ENCODE measurements at regions not wholly inside any gene's neighbourhood (a gene's known extent, or its start where the extent isn't known, plus 50 kb on each side); places are given as distances from the start of the nearest gene placed in this dataset.

GRCh38 chr16:65769776-65770438, 596.6 kb upstream of the CDH5 start:
- no peak for TF ChIP-seq CTCF (IDR thresholded peaks at IDR 0.05)
- TF ChIP-seq POLR2A (IDR thresholded peaks at IDR 0.05), result no peak
